ENCODE measurements at regions not wholly inside any gene's neighbourhood (a gene's known extent, or its start where the extent isn't known, plus 50 kb on each side); places are given as distances from the start of the nearest gene placed in this dataset.

DNA sequence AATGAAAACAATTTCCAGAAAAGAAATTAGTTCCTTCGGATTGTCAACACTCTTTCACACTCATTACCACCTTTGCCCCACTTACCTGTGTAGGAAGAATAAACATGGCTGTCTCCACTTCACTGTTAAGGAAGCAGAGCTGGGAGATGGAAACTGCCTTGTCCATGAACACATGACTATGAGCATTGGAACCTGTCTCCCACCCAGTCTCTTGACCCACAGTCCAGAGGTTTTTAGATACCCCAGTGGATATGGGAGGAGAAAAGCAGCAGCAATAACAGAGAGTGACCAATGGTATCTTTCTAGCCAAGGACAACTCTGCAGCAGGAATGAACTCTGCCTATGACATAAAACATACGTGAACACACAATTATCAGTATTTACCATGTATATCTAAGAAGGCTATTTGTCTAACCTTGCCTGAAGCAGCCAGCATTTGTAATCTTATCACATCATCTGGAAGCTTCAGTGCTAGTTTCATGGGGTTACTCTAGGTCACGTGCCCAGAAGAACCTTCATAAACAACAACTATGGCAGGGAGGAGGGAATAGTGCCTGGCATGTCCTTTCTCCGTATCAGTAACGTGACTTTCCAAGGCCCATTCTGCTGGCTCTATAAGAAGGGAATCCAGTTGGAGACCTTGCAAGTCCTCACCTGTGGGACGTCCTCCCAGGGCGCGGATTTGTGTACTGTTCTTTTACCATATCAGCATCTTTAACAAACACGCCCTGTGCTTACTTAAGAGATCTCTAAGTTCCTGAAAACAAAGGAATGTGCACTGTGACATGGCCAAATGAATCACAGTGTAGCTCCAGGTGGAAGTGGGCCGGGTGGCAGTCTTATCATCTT is 221.8 kb upstream of the UBL3 start:
- TF ChIP-seq EZH2 (IDR thresholded peaks at IDR 0.05; ENCODE audit: insufficient read depth, poor library complexity, severe bottlenecking) (no peak), EZH2phosphoT487 (IDR thresholded peaks at IDR 0.05; ENCODE audit: insufficient read depth, low read depth) (no peak)
